ENCODE measurements at regions not wholly inside any gene's neighbourhood (a gene's known extent, or its start where the extent isn't known, plus 50 kb on each side); places are given as distances from the start of the nearest gene placed in this dataset.

DNA sequence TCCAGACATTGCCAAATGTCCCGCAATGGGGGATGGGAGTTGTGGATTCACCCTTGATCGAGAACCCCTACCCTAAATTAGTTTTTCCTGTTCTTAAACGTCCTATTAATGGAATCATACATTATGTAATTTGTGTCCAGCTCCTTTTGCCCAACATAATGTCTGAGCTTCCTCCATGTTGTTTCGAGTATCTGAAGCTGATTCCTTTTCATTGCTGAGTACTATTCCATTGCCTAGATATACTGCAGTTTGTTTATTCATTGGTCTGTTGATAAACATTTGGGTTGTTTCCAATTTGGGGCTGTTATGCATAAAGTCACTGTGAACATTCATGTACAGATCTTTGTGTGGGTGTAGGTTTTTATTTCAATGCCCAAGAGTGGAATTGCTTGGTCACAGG, 251.3 kb downstream of the BCOR start:
- H3K4me3 ChIP-seq (ENCODE audit: insufficient read depth, low read length, poor library complexity, severe bottlenecking) = no peak overlapping the region
- H3K27ac ChIP-seq (ENCODE audit: low read depth, low read length) = no peak overlapping the region
- TF ChIP-seq CTCF (IDR thresholded peaks at IDR 0.05; ENCODE audit: insufficient read depth, low read length, poor library complexity, severe bottlenecking) = no peak
- no peak for TF ChIP-seq EZH2phosphoT487 (conservative IDR thresholded peaks at IDR 0.05; ENCODE audit: low read length)
- H3K79me2 ChIP-seq (ENCODE audit: insufficient read depth, low read length) = no peaks in the 10 kb centered on the region
- H3K9me2 ChIP-seq (replicated peaks; ENCODE audit: insufficient read depth, low read length) = no peaks in the 10 kb centered on the region
- H3K9ac ChIP-seq (ENCODE audit: low read length) = no peak overlapping the region
- no peaks in the 10 kb centered on the region for H4K20me1 ChIP-seq (ENCODE audit: low read depth, low read length)
- H2AFZ ChIP-seq (ENCODE audit: low read depth, low read length, severe bottlenecking) = no peak overlapping the region
- H3K36me3 ChIP-seq (ENCODE audit: low read length) = no peaks in the 10 kb centered on the region
- no peaks in the 10 kb centered on the region for H3F3A ChIP-seq (ENCODE audit: insufficient read depth)
- no peaks in the 10 kb centered on the region for H3K27me3 ChIP-seq (ENCODE audit: low read length)
- H3K4me2 ChIP-seq (ENCODE audit: low read depth, low read length, poor library complexity, severe bottlenecking) = no peak overlapping the region
- H3K9me3 ChIP-seq (ENCODE audit: insufficient read depth, low read length) = no peaks in the 10 kb centered on the region

DNA sequence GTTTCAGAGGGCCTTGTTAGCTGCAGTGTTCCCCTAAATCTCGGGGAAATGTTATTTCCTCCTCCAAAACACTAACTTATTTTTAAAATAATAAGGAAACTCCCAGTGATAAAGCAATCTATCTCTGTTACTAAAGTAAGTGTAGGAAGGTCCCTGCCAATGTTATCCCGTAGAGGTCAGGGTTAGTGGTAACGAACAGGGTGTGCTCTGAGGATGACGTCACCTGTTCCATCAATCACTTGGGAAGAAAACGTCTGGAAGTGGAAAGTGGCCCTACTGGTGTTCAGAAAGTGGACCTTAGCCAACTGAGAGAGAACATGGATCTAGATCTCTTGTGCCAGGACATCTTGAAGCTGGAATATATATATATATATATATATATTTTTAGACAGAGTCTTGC, 249.5 kb downstream of the BCOR start:
- no peak overlapping the region for H2AFZ ChIP-seq (ENCODE audit: low read depth, low read length, severe bottlenecking)
- TF ChIP-seq EZH2phosphoT487 (conservative IDR thresholded peaks at IDR 0.05; ENCODE audit: low read length) (no peak), CTCF (IDR thresholded peaks at IDR 0.05; ENCODE audit: insufficient read depth, low read length, poor library complexity, severe bottlenecking) (no peak)
- H3K9me2 ChIP-seq (replicated peaks; ENCODE audit: insufficient read depth, low read length) = no peaks in the 10 kb centered on the region
- no peaks in the 10 kb centered on the region for H3F3A ChIP-seq (ENCODE audit: insufficient read depth)
- no peaks in the 10 kb centered on the region for H3K27me3 ChIP-seq (ENCODE audit: low read length)
- H3K79me2 ChIP-seq (ENCODE audit: insufficient read depth, low read length) = no peaks in the 10 kb centered on the region
- no peaks in the 10 kb centered on the region for H3K9me3 ChIP-seq (ENCODE audit: insufficient read depth, low read length)
- no peak overlapping the region for H3K9ac ChIP-seq (ENCODE audit: low read length)
- H3K36me3 ChIP-seq (ENCODE audit: low read length) = no peaks in the 10 kb centered on the region
- no peak overlapping the region for H3K4me3 ChIP-seq (ENCODE audit: insufficient read depth, low read length, poor library complexity, severe bottlenecking)
- no peaks in the 10 kb centered on the region for H4K20me1 ChIP-seq (ENCODE audit: low read depth, low read length)
- H3K27ac ChIP-seq (ENCODE audit: low read depth, low read length) = no peak overlapping the region
- no peak overlapping the region for H3K4me2 ChIP-seq (ENCODE audit: low read depth, low read length, poor library complexity, severe bottlenecking)

- no peak overlapping the region for H3K9ac ChIP-seq (ENCODE audit: low read length)
- no peaks in the 10 kb centered on the region for H3K9me3 ChIP-seq (ENCODE audit: insufficient read depth, low read length)
- no peaks in the 10 kb centered on the region for H3K79me2 ChIP-seq (ENCODE audit: insufficient read depth, low read length)
- H3K4me2 ChIP-seq (ENCODE audit: low read depth, low read length, poor library complexity, severe bottlenecking) = no peak overlapping the region
- TF ChIP-seq EZH2phosphoT487 (conservative IDR thresholded peaks at IDR 0.05; ENCODE audit: low read length) (no peak), CTCF (IDR thresholded peaks at IDR 0.05; ENCODE audit: insufficient read depth, low read length, poor library complexity, severe bottlenecking) (no peak)
- no peaks in the 10 kb centered on the region for H3K9me2 ChIP-seq (replicated peaks; ENCODE audit: insufficient read depth, low read length)
- H3K27ac ChIP-seq (ENCODE audit: low read depth, low read length) = no peak overlapping the region
- H3K36me3 ChIP-seq (ENCODE audit: low read length) = no peaks in the 10 kb centered on the region
- H4K20me1 ChIP-seq (ENCODE audit: low read depth, low read length) = no peaks in the 10 kb centered on the region
- H3F3A ChIP-seq (ENCODE audit: insufficient read depth) = no peaks in the 10 kb centered on the region
- no peaks in the 10 kb centered on the region for H3K27me3 ChIP-seq (ENCODE audit: low read length)
- no peak overlapping the region for H3K4me3 ChIP-seq (ENCODE audit: insufficient read depth, low read length, poor library complexity, severe bottlenecking)
- H2AFZ ChIP-seq (ENCODE audit: low read depth, low read length, severe bottlenecking) = no peak overlapping the region
These were observed 248.9 kb downstream of the BCOR start for GRCh38 chrX:39848900-39849299.

DNA sequence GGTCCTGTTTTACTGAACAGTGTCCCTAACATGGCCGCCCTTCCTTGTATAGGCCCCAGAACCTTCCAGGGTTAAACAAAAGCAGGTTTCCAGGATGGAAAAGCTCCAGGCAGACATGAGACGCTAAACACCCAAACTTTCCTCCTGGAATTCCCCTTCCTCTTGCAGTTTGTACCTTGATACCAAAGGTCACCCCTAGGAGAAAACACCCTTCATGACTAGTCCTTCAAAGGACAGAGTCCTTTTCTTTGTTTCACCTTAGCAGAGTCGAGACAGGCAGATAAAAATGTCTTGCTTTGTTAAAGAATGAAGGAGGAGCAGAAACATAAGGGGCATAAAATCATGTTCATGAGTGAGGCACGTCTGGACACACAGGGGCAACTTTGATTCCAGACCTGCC, 247.5 kb downstream of the BCOR start:
- H3K4me2 ChIP-seq (ENCODE audit: low read depth, low read length, poor library complexity, severe bottlenecking) = no peak overlapping the region
- no peaks in the 10 kb centered on the region for H3K9me3 ChIP-seq (ENCODE audit: insufficient read depth, low read length)
- H3K9ac ChIP-seq (ENCODE audit: low read length) = no peak overlapping the region
- H3F3A ChIP-seq (ENCODE audit: insufficient read depth) = no peaks in the 10 kb centered on the region
- H2AFZ ChIP-seq (ENCODE audit: low read depth, low read length, severe bottlenecking) = no peak overlapping the region
- no peak overlapping the region for H3K27ac ChIP-seq (ENCODE audit: low read depth, low read length)
- no peak overlapping the region for H3K4me3 ChIP-seq (ENCODE audit: insufficient read depth, low read length, poor library complexity, severe bottlenecking)
- H3K36me3 ChIP-seq (ENCODE audit: low read length) = no peaks in the 10 kb centered on the region
- H4K20me1 ChIP-seq (ENCODE audit: low read depth, low read length) = no peaks in the 10 kb centered on the region
- no peaks in the 10 kb centered on the region for H3K79me2 ChIP-seq (ENCODE audit: insufficient read depth, low read length)
- TF ChIP-seq EZH2phosphoT487 (conservative IDR thresholded peaks at IDR 0.05; ENCODE audit: low read length) (no peak), CTCF (IDR thresholded peaks at IDR 0.05; ENCODE audit: insufficient read depth, low read length, poor library complexity, severe bottlenecking) (no peak)
- no peaks in the 10 kb centered on the region for H3K27me3 ChIP-seq (ENCODE audit: low read length)
- no peaks in the 10 kb centered on the region for H3K9me2 ChIP-seq (replicated peaks; ENCODE audit: insufficient read depth, low read length)
